ENCODE measurements at regions not wholly inside any gene's neighbourhood (a gene's known extent, or its start where the extent isn't known, plus 50 kb on each side); places are given as distances from the start of the nearest gene placed in this dataset.

GRCh38 chr11:27786331-27786730 lies 86.1 kb upstream of the BDNF start (continued):
- TF ChIP-seq CHD7 (IDR thresholded peaks at IDR 0.05; ENCODE audit: insufficient replicate concordance, low read length) (no peak), SRF (IDR thresholded peaks at IDR 0.05; ENCODE audit: low read depth, low read length) (no peak), MAFK (IDR thresholded peaks at IDR 0.05; ENCODE audit: low read depth, low read length) (no peak), CHD1 (IDR thresholded peaks at IDR 0.05; ENCODE audit: low read depth, low read length) (no peak)
